Body of pancreas (tissue), 4 donors: ENCODE measurements at regions not wholly inside any gene's neighbourhood (a gene's known extent, or its start where the extent isn't known, plus 50 kb on each side); places are given as distances from the start of the nearest gene placed in this dataset.

Experiments
- ATAC-seq: fragments of 150-250 bp; one replicate; pipeline ENCODE4 v1.9.1; 2016
- DNase-seq, 4 donors: peaks; one replicate each; pipeline ENCODE4 v3.0.0-alpha.2; 2019
- H3K27ac ChIP-seq, 4 donors: fragments of 200-600 bp; sonication (generic); 1 replicate in 3 of 4; 2 replicates in 1 of 4; pipeline versions ENCODE4 v1.5.1 to v1.6.1; 2016 to 2019; ENCODE audit warnings: mild to moderate bottlenecking in 1 of 4, mixed read lengths in 1 of 4, moderate library complexity in 1 of 4
- H3K27me3 ChIP-seq, 2 donors: fragments of 200-600 bp; sonication (generic); one replicate each; pipeline ENCODE4 v1.6.0; 2016; ENCODE audit warnings: mild to moderate bottlenecking in 1 of 2
- H3K36me3 ChIP-seq, 2 donors: fragments of 200-600 bp; sonication (generic); replicated peaks in 1 of 2; 2 replicates each; pipeline ENCODE4 v1.5.1; 2016; ENCODE audit warnings: low read depth in 2 of 2; ENCODE audit not compliant: insufficient read depth in 1 of 2
- H3K4me1 ChIP-seq: fragments of 200-600 bp; sonication (generic); one replicate; pipeline ENCODE4 v1.6.0; 2016
- H3K4me3 ChIP-seq, 2 donors: fragments of 200-600 bp; sonication (generic); 1 replicate in 1 of 2; 2 replicates in 1 of 2; pipeline ENCODE4 v1.5.1; 2016 to 2019
- H3K9me3 ChIP-seq, 3 donors: fragments of 200-600 bp; sonication (generic); 1 replicate in 2 of 3; 2 replicates in 1 of 3; pipeline ENCODE4 v1.5.1; 2016
- CTCF ChIP-seq, 7 experiments: fragments of 450-650 bp in 4 of 7; fragments of 200-600 bp in 3 of 7; sonication (generic) in 3 of 7; IDR thresholded peaks; one replicate each; pipeline ENCODE4 v1.5.1; 2016 to 2019; ENCODE audit warnings: antibody characterized with exemption in 7 of 7
- POLR2A ChIP-seq, 3 donors: fragments of 450-650 bp; IDR thresholded peaks; one replicate each; pipeline ENCODE4 v1.6.1; 2016; ENCODE audit warnings: antibody characterized with exemption in 3 of 3, mild to moderate bottlenecking in 2 of 3
- WGBS, 2 donors: methylation state at CpG; one replicate each; pipeline ENCODE4 v1.1.5; 2017; 5-methylcytosine and 5-hydroxymethylcytosine counted together
- intact Hi-C: fragments of 100-400 bp; cut with DNase I; formaldehyde crosslinking; loops from one replicate; pipeline ENCODE4 v1.15.1; 2023

GRCh38 chr10:107589081-107589480 lies 424.6 kb upstream of the SORCS1 start:
- H3K36me3 ChIP-seq, result no peaks in the 10 kb centered on the region
- no peak for TF ChIP-seq CTCF (IDR thresholded peaks at IDR 0.05)
- no peak for TF ChIP-seq POLR2A (IDR thresholded peaks at IDR 0.05)
- H3K4me1 ChIP-seq, result no peaks in the 10 kb centered on the region
- H3K4me3 ChIP-seq, result no peak overlapping the region
- H3K27ac ChIP-seq, result no peak overlapping the region
- peaks cover 0 to 6% (median 0%) of the 10 kb centered on the region in 3 donors for H3K9me3 ChIP-seq
- DNase-seq, result no peak
- 70 to 80% methylated on average over 3 of the region's 3 CpGs for WGBS, 2 donors
- ATAC-seq, result no peak
- H3K27me3 ChIP-seq, result no peaks in the 10 kb centered on the region
- intact Hi-C loops, result no loop called here

- 83 to 91% methylated on average over 3 of the region's 3 CpGs for WGBS, 2 donors
- no peaks in the 10 kb centered on the region for H3K36me3 ChIP-seq
- no peaks in the 10 kb centered on the region for H3K4me1 ChIP-seq
- ATAC-seq (no peak), DNase-seq (no peak)
- intact Hi-C loops, result no loop called here
- no peak for TF ChIP-seq POLR2A (IDR thresholded peaks at IDR 0.05)
- TF ChIP-seq CTCF (IDR thresholded peaks at IDR 0.05), result no peak
- no peak overlapping the region for H3K27ac ChIP-seq
- no peaks in the 10 kb centered on the region for H3K27me3 ChIP-seq
- no peak overlapping the region for H3K4me3 ChIP-seq
- peaks cover 0 to 6% (median 0%) of the 10 kb centered on the region in 3 donors for H3K9me3 ChIP-seq
Measured at GRCh38 chr10:107585630-107586029, 421.1 kb upstream of the SORCS1 start.

GRCh38 chr10:107583974-107584373 lies 419.5 kb upstream of the SORCS1 start:
- Histone ChIP-seq H3K36me3 (no peaks in the 10 kb centered on the region), H3K4me1 (no peaks in the 10 kb centered on the region), H3K27ac (no peak overlapping the region), H3K27me3 (no peaks in the 10 kb centered on the region), H3K9me3 (peaks cover 0 to 6% (median 0%) of the 10 kb centered on the region in 3 donors), H3K4me3 (no peak overlapping the region)
- DNase-seq (no peak), ATAC-seq (no peak)
- no peak for TF ChIP-seq POLR2A (IDR thresholded peaks at IDR 0.05)
- no peak for TF ChIP-seq CTCF (IDR thresholded peaks at IDR 0.05)
- intact Hi-C loops, result no loop called here

- Histone ChIP-seq H3K9me3 (no peaks in the 10 kb centered on the region), H3K27ac (no peak overlapping the region), H3K36me3 (no peaks in the 10 kb centered on the region), H3K4me3 (no peak overlapping the region), H3K27me3 (no peaks in the 10 kb centered on the region), H3K4me1 (no peaks in the 10 kb centered on the region)
- DNase-seq, result no peak
- WGBS, 2 donors, result 60 to 65% methylated on average over 2 of the region's 2 CpGs
- intact Hi-C loops, result no loop called here
- no peak for ATAC-seq
- TF ChIP-seq POLR2A (IDR thresholded peaks at IDR 0.05) (no peak), CTCF (IDR thresholded peaks at IDR 0.05) (no peak)
Measured at GRCh38 chr10:107579970-107580369, 415.5 kb upstream of the SORCS1 start.

GRCh38 chr10:107577221-107577620 lies 412.7 kb upstream of the SORCS1 start:
- TF ChIP-seq POLR2A (IDR thresholded peaks at IDR 0.05), result no peak
- no peak for TF ChIP-seq CTCF (IDR thresholded peaks at IDR 0.05)
- 15 to 38% methylated on average over 2 of the region's 2 CpGs for WGBS, 2 donors
- no peak for DNase-seq
- H3K4me3 ChIP-seq, result no peak overlapping the region
- H3K27me3 ChIP-seq, result no peaks in the 10 kb centered on the region
- no peaks in the 10 kb centered on the region for H3K36me3 ChIP-seq
- H3K9me3 ChIP-seq, result no peaks in the 10 kb centered on the region
- no peak for ATAC-seq
- intact Hi-C loops, result no loop called here
- H3K27ac ChIP-seq, result no peak overlapping the region
- no peaks in the 10 kb centered on the region for H3K4me1 ChIP-seq
